ENCODE measurements at regions not wholly inside any gene's neighbourhood (a gene's known extent, or its start where the extent isn't known, plus 50 kb on each side); places are given as distances from the start of the nearest gene placed in this dataset.

- Histone ChIP-seq H3K9me1 (ENCODE audit: control insufficient read depth, insufficient read depth, low read length) (no peaks in the 10 kb centered on the region), H3K27ac (ENCODE audit: extremely low read depth, low read depth, low read length) (no peak overlapping the region), H3K27me3 (ENCODE audit: control insufficient read depth in 2 of 2, insufficient read depth in 2 of 2, low read length in 2 of 2) (no peaks in the 10 kb centered on the region), H3K9ac (ENCODE audit: insufficient read depth in 1 of 2, low read depth in 2 of 2, low read length in 2 of 2) (no peak overlapping the region), H3K4me2 (ENCODE audit: insufficient read depth, low read length) (no peak overlapping the region), H2AFZ (ENCODE audit: low read depth, low read length) (no peak overlapping the region), H3K9me3 (replicated peaks; ENCODE audit: control insufficient read depth, insufficient read depth, low read depth, low read length) (no peaks in the 10 kb centered on the region), H4K20me1 (replicated peaks; ENCODE audit: control insufficient read depth, insufficient read depth, low read length) (no peaks in the 10 kb centered on the region), H3K79me2 (ENCODE audit: control insufficient read depth, insufficient read depth, low read length) (no peaks in the 10 kb centered on the region), H3K36me3 (ENCODE audit: control insufficient read depth, insufficient read depth, low read length) (no peaks in the 10 kb centered on the region), H3K4me3 (no peak overlapping the region), H3K4me1 (replicated peaks in 1 of 2; ENCODE audit: control insufficient read depth in 2 of 2, insufficient read depth in 2 of 2, low read length in 2 of 2) (no peaks in the 10 kb centered on the region)
- DNase-seq (ENCODE audit: extremely low read depth in 1 of 4, low spot score in 3 of 4) (no peak), ATAC-seq (no peak), FAIRE-seq (no peak)
- ChIA-PET POLR2A (no interaction called here), CTCF (ENCODE audit: low intra/inter-chr PET ratio) (no interaction called here)
- TF ChIP-seq TCF3 (CRISPR knock-in tag; IDR thresholded peaks at IDR 0.05) (no peak), ZNF165 (CRISPR knock-in tag; IDR thresholded peaks at IDR 0.05; ENCODE audit: borderline replicate concordance) (no peak), GATAD2B (IDR thresholded peaks at IDR 0.05; ENCODE audit: borderline replicate concordance) (no peak), NFIC (IDR thresholded peaks at IDR 0.05) (peak; percentile 23; the same call in 1 of the 2 replicates)
- no TSS peak for BruUV-seq (replicated peaks)
- in situ Hi-C loops (cut with MboI) (loop anchor here (25.0 kb wide), 1 partner anchor 656 kb away; no protein-coding TSS in a partner anchor), intact Hi-C loops (cut with micrococcal nuclease) (loop anchor here (10.0 kb wide), 1 partner anchor 649 kb away; no protein-coding TSS in a partner anchor)
- 1% methylated on average over 4 of the region's 4 CpGs for WGBS (ENCODE audit: insufficient coverage, low coverage, missing lambda C conversion rate)
These were observed 280.1 kb downstream of the KIF4B start for GRCh38 chr5:155293605-155294178.

- in situ Hi-C loops (cut with MboI) (loop anchor here (25.0 kb wide), 1 partner anchor 658 kb away; no protein-coding TSS in a partner anchor), intact Hi-C loops (cut with micrococcal nuclease) (loop anchor here (10.0 kb wide), 1 partner anchor 650 kb away; no protein-coding TSS in a partner anchor)
- Histone ChIP-seq H3K9ac (ENCODE audit: insufficient read depth in 1 of 2, low read depth in 2 of 2, low read length in 2 of 2) (no peak overlapping the region), H2AFZ (ENCODE audit: low read depth, low read length) (no peak overlapping the region), H3K27ac (ENCODE audit: extremely low read depth, low read depth, low read length) (no peak overlapping the region), H3K9me1 (ENCODE audit: control insufficient read depth, insufficient read depth, low read length) (no peaks in the 10 kb centered on the region), H3K4me2 (ENCODE audit: insufficient read depth, low read length) (no peak overlapping the region), H3K36me3 (ENCODE audit: control insufficient read depth, insufficient read depth, low read length) (no peaks in the 10 kb centered on the region), H3K79me2 (ENCODE audit: control insufficient read depth, insufficient read depth, low read length) (no peaks in the 10 kb centered on the region), H3K4me3 (no peak overlapping the region), H3K27me3 (ENCODE audit: control insufficient read depth in 2 of 2, insufficient read depth in 2 of 2, low read length in 2 of 2) (no peaks in the 10 kb centered on the region), H4K20me1 (replicated peaks; ENCODE audit: control insufficient read depth, insufficient read depth, low read length) (no peaks in the 10 kb centered on the region), H3K9me3 (replicated peaks; ENCODE audit: control insufficient read depth, insufficient read depth, low read depth, low read length) (no peaks in the 10 kb centered on the region), H3K4me1 (replicated peaks in 1 of 2; ENCODE audit: control insufficient read depth in 2 of 2, insufficient read depth in 2 of 2, low read length in 2 of 2) (no peaks in the 10 kb centered on the region)
- 0% methylated on average over 1 of the region's 1 CpG for WGBS (ENCODE audit: insufficient coverage, low coverage, missing lambda C conversion rate)
- no peak for ATAC-seq
- POLR2A ChIA-PET: no interaction called here
- no peak for DNase-seq (ENCODE audit: extremely low read depth in 1 of 4, low spot score in 3 of 4)
- FAIRE-seq: no peak
- CTCF ChIA-PET (ENCODE audit: low intra/inter-chr PET ratio): no interaction called here
- no peak for TF ChIP-seq ZBED1 (IDR thresholded peaks at IDR 0.05)
- no peak for TF ChIP-seq ZBTB5 (IDR thresholded peaks at IDR 0.05)
- BruUV-seq (replicated peaks): no TSS peak
These were observed 281.6 kb downstream of the KIF4B start for GRCh38 chr5:155295111-155295510.
